Caco-2 (cell line): ENCODE measurements at regions not wholly inside any gene's neighbourhood (a gene's known extent, or its start where the extent isn't known, plus 50 kb on each side); places are given as distances from the start of the nearest gene placed in this dataset.

Experiments used
- BruUV-seq: library from RNA; stranded (reverse); fragments of 400-500 nt; replicated peaks from 2 replicates; lab custom pipeline; 2021; lab: Mats Ljungman, UMichigan
- CTCF ChIA-PET: fragments of 300-600 bp; sonication (Branson Sonifier 250); formaldehyde crosslinking; loops from one replicate; lab custom pipeline; 2022; ENCODE audit warnings: antibody characterized with exemption; lab: Charles Lee
- POLR2A ChIA-PET: fragments of 300-600 bp; sonication (Branson Sonifier 250); formaldehyde crosslinking; loops from one replicate; lab custom pipeline; 2022; ENCODE audit warnings: antibody characterized with exemption; lab: Charles Lee
- DNase-seq, 2 experiments: peaks; one replicate each; pipeline versions ENCODE4 v3.0.0 to v3.0.0-alpha.2; 2020 to 2022
- H3K27me3 ChIP-seq: replicated peaks from 2 replicates; pipeline ENCODE4 v1.6.0; 2011; ENCODE audit warnings: low read length; ENCODE audit not compliant: control insufficient read depth, insufficient read depth
- H3K36me3 ChIP-seq: 2 replicates; pipeline ENCODE4 v1.5.1; 2011; ENCODE audit warnings: low read length; ENCODE audit not compliant: control insufficient read depth, insufficient read depth
- H3K4me1 ChIP-seq: fragments of 250-450 bp; sonication (Bioruptor Pico); 2 replicates; pipeline ENCODE4 v1.5.1; 2020; ENCODE audit warnings: mild to moderate bottlenecking
- H3K4me3 ChIP-seq: 2 replicates; pipeline ENCODE4 v1.5.1; 2011; ENCODE audit warnings: low read depth, mild to moderate bottlenecking, control low read depth, low read length
- H3K9me3 ChIP-seq: fragments of 250-450 bp; sonication (Bioruptor Pico); 2 replicates; pipeline ENCODE4 v1.5.1; 2020; ENCODE audit warnings: mild to moderate bottlenecking, moderate library complexity
- H3K27ac Mint-ChIP-seq: one replicate; pipeline ENCODE4 v1.8.0; 2022; ENCODE audit warnings: mixed read lengths; ENCODE audit not compliant: unreplicated experiment
- H3K27me3 Mint-ChIP-seq: one replicate; pipeline ENCODE4 v1.8.0; 2022; ENCODE audit warnings: mixed read lengths; ENCODE audit not compliant: insufficient read depth, unreplicated experiment
- H3K36me3 Mint-ChIP-seq: one replicate; pipeline ENCODE4 v1.8.0; 2022; ENCODE audit warnings: mild to moderate bottlenecking, mixed read lengths; ENCODE audit not compliant: insufficient read depth, unreplicated experiment
- H3K4me1 Mint-ChIP-seq: one replicate; pipeline ENCODE4 v1.8.0; 2022; ENCODE audit warnings: low read depth, mixed read lengths; ENCODE audit not compliant: unreplicated experiment
- H3K4me3 Mint-ChIP-seq: one replicate; pipeline ENCODE4 v1.8.0; 2022; ENCODE audit warnings: mild to moderate bottlenecking, moderate library complexity, mixed read lengths; ENCODE audit not compliant: unreplicated experiment
- H3K9me3 Mint-ChIP-seq: one replicate; pipeline ENCODE4 v1.8.0; 2022; ENCODE audit warnings: mixed read lengths; ENCODE audit not compliant: unreplicated experiment
- intact Hi-C: fragments of 100-400 bp; cut with micrococcal nuclease; formaldehyde crosslinking; loops from one replicate; pipeline ENCODE4 v1.10.0; 2022; ENCODE audit not compliant: unreplicated experiment
- TF ChIP-seq, protein P1 (sequence below), 2 experiments: fragments of 200-600 bp in 1 of 2; IDR thresholded peaks; 1 replicate in 1 of 2; 2 replicates in 1 of 2; pipeline versions ENCODE4 v1.5.1 to v1.8.0; 2011 to 2022; ENCODE audit warnings: antibody characterized with exemption in 1 of 2, control low read depth in 1 of 2, inconsistent platforms in 1 of 2, low read depth in 1 of 2, low read length in 1 of 2, mild to moderate bottlenecking in 1 of 2, moderate library complexity in 1 of 2; ENCODE audit not compliant: insufficient read depth in 1 of 2, severe bottlenecking in 1 of 2, unreplicated experiment in 1 of 2

DNA sequence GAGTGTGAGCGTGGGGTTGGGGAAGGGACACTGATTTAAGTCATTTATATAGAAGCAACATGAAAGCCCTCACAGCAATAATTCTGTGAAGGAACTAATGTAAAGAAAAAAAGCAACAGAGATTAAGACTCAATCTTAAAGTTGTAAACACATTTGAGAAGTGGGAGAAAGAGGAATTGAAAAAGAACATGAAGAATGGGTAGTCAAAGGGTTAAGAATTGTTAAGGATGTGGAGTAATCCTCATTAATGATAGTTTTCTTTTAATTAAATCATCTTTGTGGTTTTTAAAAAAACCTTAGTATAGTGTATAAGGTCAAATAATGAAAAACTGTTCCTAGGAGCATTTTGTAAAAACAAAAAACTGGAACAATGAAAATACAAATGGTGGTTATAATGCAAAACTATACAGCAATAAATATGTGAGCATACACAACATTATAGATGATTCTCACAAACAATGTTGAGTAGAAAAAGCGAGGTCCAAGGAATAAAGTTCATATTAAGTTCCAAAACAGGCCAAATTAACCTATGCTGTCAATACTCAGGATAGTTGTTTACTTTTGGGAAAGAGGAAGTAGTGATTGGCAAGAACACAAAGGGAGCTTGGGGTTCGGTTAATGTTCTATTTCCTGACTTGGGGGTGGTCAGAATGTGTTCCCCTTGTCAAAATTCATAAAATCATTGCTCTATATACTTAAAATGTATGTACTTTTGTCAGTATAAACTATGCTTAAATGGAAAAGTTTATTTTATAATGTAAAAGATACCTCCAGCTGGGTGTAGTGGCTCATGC is 120.4 kb upstream of the ATF7IP start:
- H3K36me3 Mint-ChIP-seq, result peaks cover 13% of the 10 kb centered on the region
- no TSS peak for BruUV-seq
- H3K9me3 Mint-ChIP-seq, result peaks cover 32% of the 10 kb centered on the region
- intact Hi-C loops, result no loop called here
- ChIA-PET CTCF (no interaction called here), POLR2A (no interaction called here)
- no peaks in the 10 kb centered on the region for H3K27me3 ChIP-seq
- peaks cover 9% of the 10 kb centered on the region for H3K4me1 ChIP-seq
- no peaks in the 10 kb centered on the region for H3K36me3 ChIP-seq
- H3K4me1 Mint-ChIP-seq, result no peaks in the 10 kb centered on the region
- H3K4me3 ChIP-seq, result no peak overlapping the region
- no peak for DNase-seq
- peaks cover 49% of the 10 kb centered on the region for H3K9me3 ChIP-seq
- no peaks in the 10 kb centered on the region for H3K27me3 Mint-ChIP-seq
- no peak overlapping the region for H3K27ac Mint-ChIP-seq
- no peak overlapping the region for H3K4me3 Mint-ChIP-seq
- TF ChIP-seq, protein P1, sequence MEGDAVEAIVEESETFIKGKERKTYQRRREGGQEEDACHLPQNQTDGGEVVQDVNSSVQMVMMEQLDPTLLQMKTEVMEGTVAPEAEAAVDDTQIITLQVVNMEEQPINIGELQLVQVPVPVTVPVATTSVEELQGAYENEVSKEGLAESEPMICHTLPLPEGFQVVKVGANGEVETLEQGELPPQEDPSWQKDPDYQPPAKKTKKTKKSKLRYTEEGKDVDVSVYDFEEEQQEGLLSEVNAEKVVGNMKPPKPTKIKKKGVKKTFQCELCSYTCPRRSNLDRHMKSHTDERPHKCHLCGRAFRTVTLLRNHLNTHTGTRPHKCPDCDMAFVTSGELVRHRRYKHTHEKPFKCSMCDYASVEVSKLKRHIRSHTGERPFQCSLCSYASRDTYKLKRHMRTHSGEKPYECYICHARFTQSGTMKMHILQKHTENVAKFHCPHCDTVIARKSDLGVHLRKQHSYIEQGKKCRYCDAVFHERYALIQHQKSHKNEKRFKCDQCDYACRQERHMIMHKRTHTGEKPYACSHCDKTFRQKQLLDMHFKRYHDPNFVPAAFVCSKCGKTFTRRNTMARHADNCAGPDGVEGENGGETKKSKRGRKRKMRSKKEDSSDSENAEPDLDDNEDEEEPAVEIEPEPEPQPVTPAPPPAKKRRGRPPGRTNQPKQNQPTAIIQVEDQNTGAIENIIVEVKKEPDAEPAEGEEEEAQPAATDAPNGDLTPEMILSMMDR (IDR thresholded peaks at IDR 0.05; ENCODE audit: insufficient read depth in 1 of 2, low read depth in 1 of 2, low read length in 1 of 2, severe bottlenecking in 1 of 2, unreplicated experiment in 1 of 2), result no peak

DNA sequence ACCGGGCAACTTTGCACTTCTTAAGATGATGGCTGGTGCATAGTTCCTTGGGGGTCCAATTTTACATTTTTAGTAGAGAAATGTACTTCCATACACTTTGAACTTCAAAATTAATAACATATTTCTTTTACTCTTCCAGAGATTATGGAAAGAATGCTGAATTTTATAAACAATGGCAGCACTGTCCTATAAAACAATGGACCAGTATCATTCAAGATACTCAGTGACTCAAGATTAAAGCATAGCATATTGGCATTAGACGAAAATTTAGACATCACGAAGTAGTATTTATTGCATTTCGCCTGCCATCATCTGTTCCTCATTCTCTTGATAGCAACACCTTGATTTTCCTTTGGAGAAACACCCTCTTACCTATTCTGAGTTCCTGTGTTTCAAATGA is 118.3 kb upstream of the ATF7IP start:
- no peak overlapping the region for H3K4me3 ChIP-seq
- no peaks in the 10 kb centered on the region for H3K27me3 Mint-ChIP-seq
- H3K4me3 Mint-ChIP-seq, result no peak overlapping the region
- no peak overlapping the region for H3K27ac Mint-ChIP-seq
- BruUV-seq, result no TSS peak
- H3K36me3 Mint-ChIP-seq, result peaks cover 6% of the 10 kb centered on the region
- intact Hi-C loops, result no loop called here
- no peaks in the 10 kb centered on the region for H3K36me3 ChIP-seq
- DNase-seq, result no peak
- ChIA-PET POLR2A (no interaction called here), CTCF (no interaction called here)
- H3K4me1 ChIP-seq, result no peaks in the 10 kb centered on the region
- H3K4me1 Mint-ChIP-seq, result no peaks in the 10 kb centered on the region
- H3K9me3 ChIP-seq, result peaks cover 41% of the 10 kb centered on the region
- peaks cover 30% of the 10 kb centered on the region for H3K9me3 Mint-ChIP-seq
- no peaks in the 10 kb centered on the region for H3K27me3 ChIP-seq
- TF ChIP-seq, protein P1 (IDR thresholded peaks at IDR 0.05; ENCODE audit: insufficient read depth in 1 of 2, low read depth in 1 of 2, low read length in 1 of 2, severe bottlenecking in 1 of 2, unreplicated experiment in 1 of 2), result no peak

DNA sequence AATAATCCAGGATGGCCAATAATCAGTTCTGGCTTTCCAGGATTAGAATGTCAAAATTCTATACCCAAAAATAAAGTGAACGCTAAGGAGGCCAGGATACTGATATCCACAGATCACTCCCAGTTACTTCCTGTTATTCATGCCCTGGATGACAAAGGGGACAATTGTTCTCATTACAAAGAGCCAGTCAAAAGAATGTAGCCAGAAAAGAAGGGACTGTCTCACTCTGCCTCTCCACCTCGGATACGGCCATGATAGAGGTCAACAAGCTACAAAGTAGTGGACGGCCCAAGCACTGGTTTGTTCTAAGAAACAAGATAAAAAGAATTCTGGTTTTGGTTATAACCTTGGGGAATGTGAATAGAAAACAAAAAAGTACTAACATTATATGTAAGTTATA is 116.1 kb upstream of the ATF7IP start:
- CTCF ChIA-PET, result no interaction called here
- TF ChIP-seq, protein P1 (IDR thresholded peaks at IDR 0.05; ENCODE audit: insufficient read depth in 1 of 2, low read depth in 1 of 2, low read length in 1 of 2, severe bottlenecking in 1 of 2, unreplicated experiment in 1 of 2), result no peak
- Mint-ChIP-seq H3K27ac (no peak overlapping the region), H3K9me3 (peaks cover 21% of the 10 kb centered on the region), H3K4me1 (no peaks in the 10 kb centered on the region), H3K27me3 (no peaks in the 10 kb centered on the region), H3K4me3 (no peak overlapping the region), H3K36me3 (no peaks in the 10 kb centered on the region)
- no TSS peak for BruUV-seq
- Histone ChIP-seq H3K27me3 (no peaks in the 10 kb centered on the region), H3K9me3 (peaks cover 21% of the 10 kb centered on the region), H3K36me3 (no peaks in the 10 kb centered on the region), H3K4me1 (no peaks in the 10 kb centered on the region), H3K4me3 (no peak overlapping the region)
- intact Hi-C loops, result no loop called here
- DNase-seq, result no peak
- POLR2A ChIA-PET, result no interaction called here
